Fibroblast of skin of abdomen (primary cell): ENCODE measurements at regions not wholly inside any gene's neighbourhood (a gene's known extent, or its start where the extent isn't known, plus 50 kb on each side); places are given as distances from the start of the nearest gene placed in this dataset.
A peak's percentile ranks its signal among the peaks of the same experiment; 100 is the strongest.

ENCODE experiments used
- DNase-seq: peaks from one replicate; pipeline ENCODE4 v3.0.0-alpha.2; 2013

DNA sequence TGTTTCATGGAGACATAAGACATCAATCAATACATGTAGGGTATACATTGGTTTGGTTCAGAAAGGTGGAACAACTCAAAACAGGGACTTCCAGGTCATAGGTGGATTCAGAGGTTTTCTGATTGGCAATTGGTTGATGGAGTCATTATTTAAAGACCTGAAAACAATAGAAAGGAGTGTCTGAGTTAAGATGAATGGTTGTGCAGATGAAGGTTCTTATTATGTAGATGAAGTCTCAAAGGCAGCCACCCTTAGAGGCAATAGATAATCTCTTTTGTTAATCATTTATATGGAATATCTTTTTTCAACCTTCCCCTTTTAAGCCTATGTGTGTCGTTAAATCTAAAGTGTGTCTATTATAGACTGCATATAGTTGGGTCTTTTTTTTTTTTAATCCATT lies 67.8 kb upstream of the LYPLAL1 start:
- no peak for DNase-seq

DNA sequence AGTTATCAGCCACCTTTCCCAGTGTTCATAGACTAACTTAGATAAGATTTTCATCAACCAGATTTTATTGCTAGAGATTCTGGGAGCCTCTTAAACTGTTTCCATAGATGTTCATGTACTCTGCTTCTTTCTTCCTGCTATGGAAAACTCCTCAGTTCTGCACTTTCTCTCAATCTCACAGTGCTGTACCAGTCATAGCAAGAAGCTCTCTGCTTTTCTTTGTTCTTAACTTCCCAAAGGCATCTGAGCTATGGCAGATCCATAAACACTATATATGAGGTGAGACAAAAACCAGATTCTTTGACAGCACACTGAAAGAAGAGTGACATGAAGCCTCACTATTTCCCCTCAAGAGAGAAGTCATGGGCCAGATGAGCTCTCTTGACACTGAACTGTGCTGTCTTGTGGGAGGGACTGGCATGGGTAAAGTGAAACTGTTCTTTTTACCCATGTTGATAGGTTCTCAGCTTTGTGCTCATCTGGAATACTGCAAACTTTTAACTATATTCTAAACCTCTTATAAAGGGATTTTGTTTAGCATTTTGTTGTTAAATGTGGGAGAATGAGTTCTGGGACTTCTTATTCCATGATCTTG lies 64.2 kb upstream of the LYPLAL1 start:
- DNase-seq: no peak

DNA sequence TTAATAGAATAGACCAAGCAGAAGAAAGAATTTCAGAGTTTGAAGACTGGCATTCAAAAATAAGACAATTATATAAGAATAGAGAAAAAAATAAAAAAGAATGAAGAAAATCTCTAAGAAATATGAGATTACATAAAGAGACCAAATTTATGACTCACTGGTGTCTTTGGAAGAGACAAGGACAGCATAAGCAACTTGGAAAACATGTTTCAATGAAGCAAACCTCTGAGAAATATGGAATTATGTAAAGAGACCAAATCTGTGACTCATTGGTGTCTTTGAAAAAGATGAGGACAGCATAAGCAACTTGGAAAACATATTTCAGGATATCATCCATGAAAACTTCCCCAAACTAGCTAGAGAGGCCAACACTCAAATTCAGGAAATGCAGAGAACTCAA lies 60.4 kb upstream of the LYPLAL1 start:
- DNase-seq: no peak

DNA sequence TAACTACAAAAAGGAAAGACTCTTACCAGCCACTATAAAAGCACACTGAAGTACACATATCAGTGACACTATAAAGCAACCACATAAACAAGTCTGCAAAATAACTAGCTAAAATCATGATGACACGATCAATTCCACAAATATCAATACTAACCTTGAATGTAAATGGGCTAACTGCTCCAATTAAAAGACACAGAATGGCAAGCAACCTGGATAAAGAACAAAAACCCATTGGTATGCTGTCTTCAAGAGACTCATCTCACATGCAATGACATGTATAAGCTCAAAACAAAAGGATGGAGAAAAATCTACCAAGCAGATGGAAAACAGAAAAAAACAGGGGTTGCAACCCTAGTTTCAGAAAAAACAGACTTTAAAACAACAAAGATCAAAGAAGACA lies 59.7 kb upstream of the LYPLAL1 start:
- DNase-seq: no peak

DNA sequence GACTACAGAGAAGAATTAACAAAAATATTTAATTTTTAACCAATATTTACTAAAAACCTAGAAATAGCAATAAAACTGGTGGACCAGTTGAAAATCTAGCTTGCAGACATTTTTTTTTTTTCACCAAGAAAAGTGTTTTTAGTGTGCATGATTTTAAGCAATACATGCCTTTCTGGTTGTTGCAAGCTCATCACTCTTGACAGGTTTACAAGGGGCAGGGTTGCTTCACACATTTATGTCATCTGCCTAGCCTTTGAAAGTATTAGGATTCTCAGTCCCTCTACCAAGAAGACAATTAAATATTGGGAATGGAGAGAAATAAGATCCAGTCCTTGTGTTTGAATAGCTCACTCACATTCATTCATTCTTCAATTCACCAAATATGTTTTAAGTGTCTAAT lies 53.8 kb upstream of the LYPLAL1 start:
- no peak for DNase-seq

DNA sequence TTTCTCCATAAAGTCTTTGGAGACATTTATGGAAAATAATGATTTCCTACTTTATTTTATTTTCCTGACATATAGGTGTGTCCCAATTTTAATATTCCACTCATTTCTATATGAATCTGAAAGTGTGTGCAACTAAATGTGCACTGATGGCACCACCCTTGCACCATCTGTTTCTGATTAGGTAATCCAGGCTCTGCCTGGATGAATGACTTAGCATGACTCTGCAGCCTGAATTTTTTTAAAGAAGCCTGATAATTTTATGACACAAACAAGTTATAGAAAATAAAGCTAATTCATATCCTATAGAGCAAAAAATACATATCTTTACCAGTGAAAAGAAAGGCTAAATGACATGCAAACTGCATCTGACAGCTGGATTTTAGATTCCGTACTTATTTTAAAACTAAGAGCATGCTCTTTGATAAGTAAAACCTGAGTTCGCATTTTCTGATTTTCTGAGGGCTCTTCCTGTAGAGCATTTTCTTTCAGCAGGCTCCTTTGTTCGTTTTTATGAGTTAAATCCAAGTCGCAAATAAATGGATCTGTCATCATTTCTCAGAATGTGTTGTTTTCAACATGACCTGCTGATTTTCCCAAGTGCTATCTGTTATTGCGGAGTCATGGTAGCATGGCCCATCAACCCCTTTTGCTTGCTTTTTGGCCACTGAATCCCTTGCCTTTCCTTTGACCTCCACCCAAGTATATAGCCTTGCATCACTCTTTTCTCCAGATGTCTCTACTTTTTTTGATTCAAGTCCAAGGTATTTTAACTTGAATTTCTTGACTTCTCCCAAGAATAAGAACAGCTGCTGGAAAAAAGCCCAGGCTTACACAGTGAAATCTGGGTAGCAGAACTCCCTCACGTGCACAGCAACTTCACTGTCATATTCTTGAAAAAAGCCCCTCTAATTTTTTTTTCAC lies 52.8 kb upstream of the LYPLAL1 start:
- peak; percentile 93 for DNase-seq

DNA sequence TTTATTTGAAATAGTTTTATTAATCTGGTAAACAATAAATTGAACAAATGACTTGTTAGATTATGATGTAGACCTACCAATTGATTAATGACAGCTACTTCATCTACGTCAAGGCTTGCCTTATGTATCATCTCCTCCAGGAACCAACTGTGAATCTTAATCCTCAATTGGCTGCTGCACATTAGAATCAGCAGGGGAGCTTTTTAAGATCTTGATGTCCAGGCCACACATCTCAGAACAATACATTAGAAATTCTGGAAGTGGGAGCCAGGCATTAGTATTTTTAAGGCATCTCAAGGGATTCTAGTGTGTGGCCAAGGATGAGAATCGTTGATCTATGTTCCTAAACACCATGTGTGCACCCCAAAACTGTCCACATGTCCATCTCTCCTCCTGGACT lies 52.0 kb upstream of the LYPLAL1 start:
- DNase-seq: peak; percentile 14

DNA sequence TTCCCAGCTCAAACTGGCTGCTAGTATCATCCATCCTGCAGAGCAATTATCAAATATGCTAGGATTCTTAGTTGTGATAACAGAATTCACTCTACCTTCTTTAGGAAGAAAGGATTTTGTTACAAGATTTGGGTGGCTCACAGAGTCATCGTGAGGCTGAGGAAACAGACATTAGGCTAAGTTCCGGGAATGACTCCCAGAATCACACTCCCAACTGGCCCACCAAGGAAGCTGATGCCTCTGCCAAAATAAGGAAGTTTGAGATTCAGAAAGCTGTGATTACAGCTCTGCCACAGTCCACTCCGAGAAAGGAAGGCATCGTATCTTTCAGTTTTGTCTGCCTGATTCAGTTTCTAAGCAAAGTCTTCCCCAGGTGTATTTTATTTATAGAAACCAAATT lies 50.6 kb upstream of the LYPLAL1 start:
- no peak for DNase-seq
